HG03432 (cell line): ENCODE measurements at regions not wholly inside any gene's neighbourhood (a gene's known extent, or its start where the extent isn't known, plus 50 kb on each side); places are given as distances from the start of the nearest gene placed in this dataset.

ENCODE experiments used
- ATAC-seq: cut with Tn5 transposase; IDR thresholded peaks from one replicate; pipeline ENCODE4 v1.9.1; 2021; ENCODE audit warnings: mild to moderate bottlenecking, moderate library complexity; ENCODE audit not compliant: unreplicated experiment

GRCh38 chr7:46421441-46422230, 500.6 kb upstream of the IGFBP3 start:
- no peak for ATAC-seq

- no peak for ATAC-seq
These were observed 493.9 kb upstream of the IGFBP3 start for GRCh38 chr7:46414946-46415345.

GRCh38 chr7:46411236-46411635, 490.2 kb upstream of the IGFBP3 start:
- no peak for ATAC-seq

DNA sequence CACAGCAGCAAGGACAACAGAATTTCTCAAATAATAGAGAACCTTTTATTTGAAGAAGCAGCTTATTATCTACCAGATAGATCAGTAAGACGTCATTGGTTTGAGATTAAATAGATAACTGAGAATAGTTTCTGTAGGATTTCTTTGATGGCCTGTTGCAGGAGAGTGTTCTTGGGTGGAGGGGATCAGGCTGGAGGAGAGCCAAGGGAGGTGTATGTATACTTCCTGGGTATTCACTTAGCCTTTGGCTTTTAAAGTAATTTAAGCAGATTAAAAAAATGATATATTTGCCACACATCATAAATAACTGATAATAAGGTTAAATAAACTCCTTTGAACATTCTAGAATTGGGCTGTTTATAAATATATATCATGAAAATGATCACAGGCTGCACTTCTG, 486.1 kb upstream of the IGFBP3 start:
- ATAC-seq, result no peak

DNA sequence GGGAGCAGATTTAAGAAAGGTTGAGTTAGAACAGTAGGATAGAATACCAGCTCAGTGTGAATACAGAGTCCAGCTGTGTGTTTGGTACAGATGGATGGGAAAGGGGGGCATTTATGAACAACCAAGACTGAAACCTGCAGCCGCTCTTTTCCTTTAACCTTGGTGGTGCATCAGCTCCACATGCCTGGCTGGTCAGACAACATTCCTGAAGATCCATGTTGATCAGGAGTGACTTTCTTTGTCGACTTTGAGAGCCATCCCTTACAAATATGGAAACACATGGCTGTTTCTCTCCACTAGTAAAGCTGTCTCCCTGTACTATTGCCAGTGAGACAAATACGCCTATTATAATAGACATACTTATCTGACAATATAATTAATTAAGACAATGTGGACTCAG, 476.5 kb upstream of the IGFBP3 start:
- no peak for ATAC-seq

DNA sequence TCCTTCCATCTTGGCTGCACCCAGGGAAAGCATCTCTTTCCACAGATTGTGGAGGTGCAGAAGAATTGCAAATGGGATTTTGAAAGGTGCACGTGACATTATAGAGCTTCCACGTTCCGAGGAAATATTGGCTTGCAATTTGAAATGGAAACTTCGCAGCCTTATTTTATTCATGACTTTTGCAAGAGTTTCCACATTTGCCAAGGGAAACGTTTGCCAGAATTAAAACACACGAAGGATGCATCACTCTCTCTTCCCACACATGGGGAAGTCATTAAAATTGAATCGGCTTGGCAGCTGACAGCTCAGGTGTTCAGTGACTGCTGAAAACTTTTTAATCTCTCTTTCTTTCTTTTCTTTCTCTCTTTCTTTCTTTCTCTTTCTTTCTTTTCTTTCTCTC, 475.4 kb upstream of the IGFBP3 start:
- no peak for ATAC-seq

GRCh38 chr7:46393142-46393541, 472.1 kb upstream of the IGFBP3 start:
- no peak for ATAC-seq

DNA sequence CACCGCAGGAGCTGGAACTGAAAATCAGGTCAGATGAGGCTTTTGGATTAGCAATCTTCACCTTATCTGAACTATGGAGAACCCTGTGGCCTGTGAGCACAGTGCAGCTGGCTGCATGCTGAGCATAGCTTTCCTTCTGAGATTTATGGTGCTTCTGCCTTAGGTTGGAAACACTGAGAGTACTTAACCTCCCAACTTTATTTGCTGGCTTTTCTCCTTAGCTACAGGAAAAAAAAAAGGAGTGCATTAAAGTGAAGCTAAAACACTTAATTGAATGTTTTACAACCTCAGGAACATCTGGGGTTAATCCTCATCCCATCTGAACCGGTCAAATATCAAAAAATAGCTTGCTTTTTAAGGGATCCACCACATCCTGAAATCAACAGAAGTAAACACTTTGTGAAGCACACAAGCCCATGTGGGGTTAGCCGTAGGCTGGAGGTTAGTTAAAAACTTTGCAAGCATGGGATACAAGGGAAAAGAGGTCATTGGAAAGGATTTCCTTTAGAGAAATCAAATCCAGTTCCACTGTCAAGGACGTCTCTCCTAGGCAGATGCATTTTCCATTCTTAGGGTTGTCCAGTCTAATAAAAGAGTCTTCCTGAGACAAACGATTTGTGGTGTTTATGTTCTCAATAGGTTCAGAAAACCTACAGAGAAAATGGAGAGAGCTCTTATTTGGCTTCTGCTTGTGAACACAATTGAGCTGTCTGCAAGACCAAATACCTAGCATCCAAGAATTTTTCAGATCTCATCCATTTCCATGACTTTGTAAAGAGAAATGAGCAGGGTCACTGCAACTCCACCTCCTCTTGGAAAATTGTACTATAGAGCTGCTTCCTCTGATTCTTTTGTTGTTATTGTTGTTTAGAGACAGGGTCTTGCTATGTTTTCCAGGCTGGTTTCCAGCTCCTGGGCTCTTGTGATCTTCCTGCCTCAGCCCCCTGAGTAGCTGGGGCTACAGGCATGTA, 470.4 kb upstream of the IGFBP3 start:
- ATAC-seq, result no peak

- no peak for ATAC-seq
These were observed 469.0 kb upstream of the IGFBP3 start for GRCh38 chr7:46390042-46390441.

DNA sequence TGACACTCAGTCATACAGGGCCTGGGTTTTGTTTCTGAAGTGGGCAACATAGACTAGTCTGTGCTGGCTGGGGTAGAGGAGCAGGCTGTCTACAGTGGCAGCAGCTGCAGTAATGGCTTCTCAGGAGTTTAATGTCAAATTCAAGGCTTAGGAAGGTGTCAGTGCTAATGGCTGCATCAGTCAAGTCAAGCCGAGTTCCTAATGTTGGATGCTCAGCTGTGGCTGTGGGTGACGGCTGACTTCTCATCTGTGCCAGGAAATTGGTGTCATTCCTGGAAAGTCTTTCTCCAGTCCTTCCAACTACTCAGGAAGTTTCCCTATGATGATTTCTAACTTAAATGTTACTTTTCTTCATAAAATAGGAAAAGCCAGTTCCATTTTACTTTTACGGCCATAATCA, 468.1 kb upstream of the IGFBP3 start:
- ATAC-seq, result no peak

DNA sequence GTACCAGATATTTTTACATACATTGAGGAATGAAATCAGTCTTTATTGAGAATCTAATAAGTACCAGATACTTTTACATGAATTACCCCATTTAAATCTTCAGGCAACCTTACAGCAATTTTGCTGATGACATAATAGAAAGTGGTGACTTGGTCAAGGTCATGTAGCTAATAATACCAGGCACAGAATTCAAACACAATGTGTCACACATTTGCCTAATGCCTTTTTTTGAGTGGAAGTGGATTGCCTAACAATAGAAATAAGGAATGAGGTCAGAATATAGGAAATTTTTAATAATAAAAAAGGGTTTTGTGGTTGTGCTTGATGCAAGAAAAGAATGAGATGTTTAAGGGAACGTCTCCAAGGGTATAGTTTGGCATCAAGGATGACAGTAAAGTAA, 466.6 kb upstream of the IGFBP3 start:
- ATAC-seq, result no peak

DNA sequence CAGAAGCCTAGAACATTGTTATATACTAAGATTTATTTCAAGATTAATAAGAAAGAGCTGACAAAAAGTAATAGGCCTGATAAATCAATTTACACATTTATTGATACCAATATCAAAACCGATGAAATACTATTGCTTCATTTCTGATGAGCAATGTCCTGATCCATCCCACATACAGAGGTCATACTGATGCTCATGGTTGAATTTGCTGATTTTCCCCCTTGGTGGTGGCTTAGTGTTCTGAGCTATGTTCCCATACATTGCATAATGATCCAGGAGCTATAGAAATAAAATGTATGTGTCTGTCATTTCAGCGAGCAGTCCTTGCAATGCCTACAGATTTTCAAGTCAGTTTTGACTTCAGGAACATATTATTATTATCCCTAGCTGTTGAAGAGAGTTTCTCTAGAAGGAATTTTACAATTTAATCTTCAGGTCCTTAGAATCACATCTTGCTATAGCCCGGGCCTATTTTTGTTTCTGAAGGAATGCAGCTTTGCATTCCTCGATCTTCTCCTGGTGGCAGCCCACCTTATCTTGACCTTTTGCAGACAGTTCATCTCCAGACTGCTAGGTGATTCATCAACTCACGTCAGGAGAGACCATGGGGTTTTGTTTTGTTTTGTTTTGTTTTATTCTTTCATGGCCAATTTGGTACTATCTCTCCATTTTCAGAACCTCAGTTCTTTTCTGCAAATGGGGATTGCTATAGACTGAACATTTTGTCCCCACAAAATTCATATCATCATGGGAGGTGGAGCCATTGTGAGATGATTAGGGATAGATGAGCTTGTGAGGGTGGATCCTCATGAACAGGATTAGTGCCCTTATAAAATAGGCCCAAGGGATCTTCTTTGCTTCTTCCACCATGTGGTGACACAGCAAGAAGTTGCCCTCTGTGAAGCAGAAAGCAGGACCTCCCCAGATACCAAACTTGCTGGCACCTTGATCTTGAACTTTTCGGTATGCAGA, 465.6 kb upstream of the IGFBP3 start:
- ATAC-seq, result no peak

DNA sequence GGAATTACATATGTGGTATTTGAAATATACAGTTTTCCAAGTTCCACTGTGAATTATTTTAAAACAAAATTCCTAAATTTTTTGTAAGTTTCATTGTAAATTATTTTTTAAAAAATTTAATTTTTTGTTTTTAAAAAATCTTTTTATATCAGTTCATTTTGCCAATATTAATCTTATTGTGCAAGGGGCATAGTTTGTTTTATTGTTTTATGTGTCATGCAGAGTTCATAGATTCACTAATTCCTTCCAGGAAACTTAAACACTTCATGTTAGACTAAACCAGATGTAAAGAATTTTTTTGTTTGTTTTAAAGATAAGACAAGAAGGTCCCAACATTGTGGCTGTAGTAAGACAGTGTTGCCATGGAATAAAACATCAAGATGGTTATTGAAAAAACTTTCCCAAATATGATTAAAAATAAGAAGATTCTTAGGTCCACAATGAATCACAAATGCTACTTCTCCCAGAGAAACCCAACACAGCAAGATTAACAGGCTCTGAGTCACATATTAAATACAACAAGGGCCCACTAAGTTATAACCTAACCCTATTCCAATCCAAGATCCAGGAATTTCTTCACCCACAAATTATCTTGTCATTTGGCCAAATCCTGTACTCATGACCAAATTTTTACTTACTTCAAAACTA, 464.7 kb upstream of the IGFBP3 start:
- ATAC-seq, result no peak

DNA sequence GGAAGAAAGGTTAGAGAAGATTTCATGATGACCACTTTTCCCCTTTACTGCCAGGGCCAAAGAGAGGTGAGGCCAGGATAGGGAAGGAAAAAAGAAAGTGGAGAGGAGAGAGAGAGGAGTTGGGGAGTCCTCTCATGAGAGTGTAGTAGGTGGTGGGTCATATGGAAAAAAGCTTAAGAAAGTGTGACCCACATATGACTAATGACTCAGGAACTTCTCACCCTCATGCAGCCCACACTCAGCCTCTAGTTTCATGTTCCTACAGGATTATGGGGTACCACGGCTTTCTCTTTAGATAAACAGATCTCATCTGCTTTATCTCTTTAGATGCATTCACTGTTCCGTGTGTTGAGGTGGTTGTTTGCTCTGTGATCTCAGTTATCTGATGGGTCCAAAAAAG, 462.5 kb upstream of the IGFBP3 start:
- no peak for ATAC-seq

- no peak for ATAC-seq
These were observed 449.0 kb upstream of the IGFBP3 start for GRCh38 chr7:46369933-46370654.

DNA sequence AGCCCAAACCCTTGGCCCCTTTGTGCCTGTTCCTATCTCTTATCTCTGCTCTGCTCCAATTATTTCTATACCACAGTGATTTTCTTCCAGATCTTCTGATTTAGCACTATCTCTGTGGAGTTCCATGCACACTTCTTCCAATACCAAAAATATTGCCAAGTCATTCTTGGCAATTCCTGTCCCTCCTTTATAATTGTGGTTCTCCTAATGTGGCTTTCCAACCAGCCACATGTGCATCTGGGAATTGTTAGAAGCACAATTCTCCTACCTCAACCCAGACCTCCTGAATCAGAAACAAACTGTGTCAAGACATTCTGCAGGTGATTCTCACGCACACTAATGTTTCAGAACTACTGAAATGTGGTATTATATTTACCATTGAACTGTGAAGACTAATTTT, 447.8 kb upstream of the IGFBP3 start:
- ATAC-seq, result no peak

DNA sequence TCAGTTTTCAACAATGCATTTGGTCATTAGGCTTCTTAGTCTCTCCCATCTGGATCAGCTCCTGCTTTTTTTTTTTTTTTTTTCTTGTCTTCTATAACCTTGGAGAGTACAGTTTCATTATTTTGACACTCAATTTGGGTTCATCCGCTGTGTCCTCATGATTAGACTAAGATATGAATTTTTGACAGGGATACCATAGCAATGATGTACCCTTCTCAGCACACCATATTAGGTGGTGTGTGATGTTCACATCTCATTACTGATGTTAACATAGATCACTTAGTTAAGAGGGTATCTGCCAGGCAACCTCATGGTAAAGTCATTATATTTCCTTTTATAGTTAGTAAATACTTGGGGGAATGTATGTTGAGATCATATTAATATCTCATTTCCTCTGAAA, 445.5 kb upstream of the IGFBP3 start:
- ATAC-seq, result no peak

- ATAC-seq, result no peak
These were observed 442.6 kb upstream of the IGFBP3 start for GRCh38 chr7:46363688-46364087.

- ATAC-seq, result no peak
These were observed 439.7 kb upstream of the IGFBP3 start for GRCh38 chr7:46360811-46361210.

GRCh38 chr7:46360296-46360695, 439.2 kb upstream of the IGFBP3 start:
- ATAC-seq, result no peak
